ENCODE measurements at regions not wholly inside any gene's neighbourhood (a gene's known extent, or its start where the extent isn't known, plus 50 kb on each side); places are given as distances from the start of the nearest gene placed in this dataset.
"Not testable (repeated sequence)": the region's sequence is repeated elsewhere in the genome, so short reads cannot be mapped to it uniquely, and the experiment has no call there.

- no peak for DNase-seq (ENCODE audit: low read depth)
Observed at GRCh38 chr5:96483878-96484277, 50.8 kb upstream of the PCSK1 start.

DNA sequence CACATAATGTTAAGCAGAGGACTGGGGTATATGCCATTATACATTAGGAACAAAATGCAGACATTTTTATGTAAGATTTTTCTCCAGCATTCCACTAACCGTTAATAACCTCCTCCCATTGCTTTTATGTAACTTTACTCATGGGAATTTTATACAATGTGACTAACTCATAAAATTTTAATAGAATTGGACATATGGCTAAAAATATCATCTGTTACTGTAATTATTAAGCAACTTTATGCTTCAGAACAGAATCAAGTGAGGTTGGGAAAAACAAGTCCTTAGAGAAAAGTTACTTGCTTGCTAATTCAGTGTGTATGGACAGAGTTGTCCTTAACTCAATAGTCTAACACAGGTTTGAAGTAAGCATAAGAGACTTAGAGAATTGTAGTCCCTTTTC is 54.8 kb upstream of the PCSK1 start:
- no peak for DNase-seq (ENCODE audit: low read depth)

- DNase-seq (ENCODE audit: low read depth), result no peak
Observed at GRCh38 chr5:96489532-96489931, 56.5 kb upstream of the PCSK1 start.

DNA sequence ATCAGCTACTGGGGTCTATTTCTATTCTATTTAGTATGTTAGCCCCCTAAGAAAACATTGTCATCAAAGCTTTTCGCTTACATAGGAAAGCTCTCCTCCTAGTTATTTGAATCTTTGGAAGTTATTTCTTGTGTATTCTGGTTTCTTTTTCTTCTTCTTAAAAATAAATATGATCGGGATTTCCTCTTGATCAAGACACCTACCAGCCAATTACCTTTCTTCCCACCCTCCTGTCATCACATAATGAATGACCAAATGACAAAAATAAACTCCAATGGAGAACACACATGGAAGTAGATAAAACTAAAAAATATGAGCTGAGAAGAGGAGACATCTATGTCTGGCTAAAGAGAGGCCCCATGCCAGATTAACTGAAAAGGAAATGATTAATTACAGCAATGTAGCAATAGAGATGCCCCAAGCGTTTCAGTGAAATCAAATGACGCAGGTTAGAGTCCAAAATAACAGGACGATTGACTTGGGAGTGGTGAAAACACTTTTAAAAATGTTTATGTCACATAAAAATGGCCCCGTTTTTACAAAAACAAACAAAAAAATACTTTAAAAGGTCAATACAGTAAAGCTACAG is 59.5 kb upstream of the PCSK1 start:
- DNase-seq (ENCODE audit: low read depth), result no peak

DNA sequence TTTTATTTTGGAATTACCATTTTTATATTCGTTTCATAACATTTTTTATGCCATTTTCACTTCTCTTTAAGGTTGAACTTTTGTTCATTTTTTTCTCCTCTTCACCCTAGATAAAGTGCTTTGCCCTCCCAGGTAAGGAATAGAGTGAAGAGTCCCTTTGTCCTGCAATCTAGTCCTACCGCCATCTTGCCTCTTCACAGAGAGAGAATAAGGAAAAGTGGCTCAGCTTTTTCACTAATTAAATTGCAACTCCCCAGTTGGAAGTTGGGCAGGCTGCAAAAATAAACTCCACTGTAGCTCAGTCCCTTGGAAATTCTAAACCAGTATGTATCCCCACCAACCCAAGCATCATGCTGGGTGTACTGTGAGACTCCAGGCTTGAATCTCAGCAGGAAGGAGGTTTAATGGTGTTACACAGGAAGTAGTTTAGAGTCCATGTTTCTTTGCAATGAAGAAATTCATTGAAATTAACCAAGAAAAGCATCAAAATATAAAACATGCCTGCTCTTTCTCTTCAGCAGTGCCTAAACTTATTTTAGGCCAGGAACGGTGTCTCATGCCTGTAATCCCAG is 60.3 kb upstream of the PCSK1 start:
- no peak for DNase-seq (ENCODE audit: low read depth)

GRCh38 chr5:96495412-96495811 is 62.4 kb upstream of the PCSK1 start:
- not testable (repeated sequence) for DNase-seq (ENCODE audit: low read depth)

- not testable (repeated sequence) for DNase-seq (ENCODE audit: low read depth)
Observed at GRCh38 chr5:96497027-96497426, 64.0 kb upstream of the PCSK1 start.

GRCh38 chr5:96499753-96500345 is 66.8 kb upstream of the PCSK1 start:
- DNase-seq (ENCODE audit: low read depth), result no peak

- no peak for DNase-seq (ENCODE audit: low read depth)
Observed at GRCh38 chr5:96501991-96502646, 69.1 kb upstream of the PCSK1 start.

DNA sequence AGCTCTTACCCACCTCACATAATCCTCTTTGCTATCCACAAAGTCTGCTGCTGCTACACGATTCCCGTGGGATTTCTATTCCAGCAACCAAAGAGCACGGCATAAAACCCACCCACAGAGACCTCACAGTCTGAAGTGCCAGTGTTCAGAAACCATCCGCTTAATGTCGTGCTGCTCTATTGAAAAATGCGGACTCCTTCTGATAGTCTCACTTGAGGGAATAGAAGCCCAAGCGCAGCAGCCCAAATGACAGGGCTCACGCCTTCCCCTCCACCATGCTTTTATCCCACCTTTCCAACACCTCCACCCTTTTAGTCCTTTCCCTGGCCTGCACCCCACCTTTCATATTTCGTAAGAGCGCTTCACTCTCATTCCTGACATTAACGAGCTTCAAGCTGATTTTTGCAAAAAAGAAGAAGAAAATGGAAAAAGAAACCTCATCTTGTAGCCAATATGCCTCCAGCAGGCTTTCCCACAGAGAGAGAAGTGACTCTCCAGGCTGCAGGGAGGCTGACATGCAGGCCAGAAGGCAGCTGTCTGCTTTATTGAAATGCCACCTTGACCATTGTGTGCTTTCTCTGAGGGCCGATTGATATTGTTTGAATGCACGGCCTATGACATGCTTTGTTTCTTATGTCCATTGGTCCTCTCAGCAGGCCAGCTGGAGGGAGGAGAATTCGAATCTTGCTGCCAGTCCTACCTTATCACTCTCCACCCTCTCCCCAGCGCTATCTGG is 70.6 kb upstream of the PCSK1 start:
- DNase-seq (ENCODE audit: low read depth), result no peak

DNA sequence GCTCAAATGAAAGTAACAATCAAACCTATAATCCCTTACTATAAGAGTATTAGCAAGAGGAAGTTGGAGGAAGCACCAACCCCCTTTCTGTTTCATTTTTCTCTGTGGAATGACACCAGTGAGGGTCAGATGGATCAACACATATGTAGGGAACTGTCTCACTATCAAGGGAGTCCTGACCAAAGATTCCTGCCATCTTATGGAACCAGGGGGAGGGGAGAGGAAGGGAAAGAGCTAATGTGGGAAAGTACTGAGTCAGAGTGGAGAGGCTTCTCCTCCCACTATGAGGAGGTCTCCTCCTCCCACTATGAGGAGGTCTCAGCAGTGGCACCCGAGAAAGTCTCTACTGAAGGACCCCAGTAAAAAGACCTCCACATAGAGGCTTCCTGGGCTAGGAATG is 73.3 kb upstream of the PCSK1 start:
- DNase-seq (ENCODE audit: low read depth), result no peak

DNA sequence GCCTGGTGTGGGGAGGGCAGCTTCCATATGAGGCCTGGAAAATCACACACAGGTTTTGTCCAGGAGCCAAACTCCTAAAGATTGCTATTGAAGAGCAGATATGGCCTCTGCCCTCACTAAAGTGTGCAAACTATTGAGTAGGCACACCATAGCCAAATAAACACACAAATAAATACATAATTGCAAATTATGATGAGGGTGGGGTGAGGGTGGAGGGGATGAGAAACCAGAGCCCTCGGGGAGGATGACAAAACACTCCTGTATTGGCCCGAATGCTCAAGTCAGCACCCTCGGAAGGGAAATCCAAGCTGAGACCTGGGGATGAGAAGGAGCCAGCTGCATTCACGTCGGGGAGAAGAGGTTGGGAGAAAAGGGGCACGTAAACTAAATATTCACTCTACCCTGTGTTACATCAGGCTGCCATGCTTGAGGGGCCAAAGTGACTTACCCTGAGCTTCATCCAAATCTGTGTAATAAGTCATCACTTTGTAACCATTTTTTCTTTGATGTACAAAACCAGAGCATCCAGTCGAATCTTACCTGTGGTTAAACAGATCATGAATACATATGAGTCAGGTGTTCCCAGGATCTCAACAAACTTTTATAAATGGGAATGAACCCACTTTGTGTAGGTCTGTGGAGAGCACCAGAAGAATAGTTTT is 73.9 kb upstream of the PCSK1 start:
- no peak for DNase-seq (ENCODE audit: low read depth)

DNA sequence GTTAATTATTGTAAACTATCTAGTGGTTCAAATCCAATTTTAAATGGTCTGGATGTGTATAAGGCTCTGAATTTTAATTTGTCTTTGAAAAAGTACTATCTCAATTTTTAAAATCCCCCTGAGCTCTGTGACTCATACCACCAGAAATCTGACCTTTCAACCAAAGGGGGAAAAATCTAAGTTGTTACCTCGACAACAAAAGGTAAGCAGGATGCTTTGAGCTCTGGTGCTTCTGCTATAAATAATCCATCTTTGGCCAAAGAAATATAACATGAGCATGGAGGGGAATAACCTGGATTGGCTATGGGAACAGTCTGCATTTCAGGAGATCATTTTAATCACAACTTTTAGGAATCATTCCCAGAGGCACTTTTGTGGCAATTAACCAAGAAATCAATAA is 76.3 kb upstream of the PCSK1 start:
- DNase-seq (ENCODE audit: low read depth), result no peak

DNA sequence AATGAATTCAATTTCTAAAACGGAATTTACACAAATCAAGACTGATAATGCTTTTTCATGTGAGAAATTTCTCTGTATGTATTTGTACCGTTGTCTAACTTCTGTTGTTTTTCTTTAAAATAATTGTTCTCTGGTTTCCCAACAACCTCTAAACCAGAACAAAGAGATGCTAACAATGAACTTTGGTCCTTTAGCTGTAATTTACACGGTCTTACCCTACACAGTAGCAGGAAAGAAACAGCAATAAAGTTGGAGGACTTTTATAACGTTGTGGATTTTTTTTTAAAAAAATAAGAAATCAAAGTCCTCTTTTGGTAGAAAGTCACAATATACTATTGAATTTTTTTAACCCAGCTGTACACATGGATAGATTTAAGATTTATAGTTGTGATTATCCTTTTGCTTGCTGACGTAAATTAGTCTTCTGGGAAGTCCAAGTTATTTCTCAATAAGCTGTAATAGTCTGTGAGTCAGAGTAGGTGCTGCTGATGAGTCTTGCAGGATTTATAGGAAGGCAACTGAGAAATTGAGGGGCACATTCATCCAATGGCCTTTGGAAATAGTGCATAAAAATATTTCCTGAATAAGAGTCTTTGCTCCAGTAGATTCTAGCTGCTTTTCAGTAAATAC is 76.8 kb upstream of the PCSK1 start:
- DNase-seq (ENCODE audit: low read depth), result no peak

- no peak for DNase-seq (ENCODE audit: low read depth)
Observed at GRCh38 chr5:96516631-96517071, 83.6 kb upstream of the PCSK1 start.

GRCh38 chr5:96517295-96517694 is 84.2 kb upstream of the PCSK1 start:
- no peak for DNase-seq (ENCODE audit: low read depth)

DNA sequence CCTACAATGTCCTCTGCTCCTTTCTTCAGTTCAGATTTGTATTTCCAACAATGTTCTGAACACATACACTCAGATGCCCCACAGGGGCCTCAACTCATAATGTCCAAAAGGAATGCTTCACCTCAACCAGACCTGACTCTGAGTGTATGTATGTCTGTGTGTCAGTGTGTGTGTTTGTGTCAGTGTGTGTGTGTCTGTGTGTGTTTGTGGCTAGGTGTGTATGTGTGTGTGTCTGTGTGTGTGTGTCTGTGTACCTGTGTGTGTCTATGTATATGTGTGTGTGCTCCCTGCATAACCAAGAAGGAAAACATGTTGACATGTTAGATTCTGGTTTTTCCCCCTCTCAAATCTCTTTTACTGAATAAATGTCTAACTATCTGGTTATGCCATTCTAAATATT is 87.3 kb upstream of the PCSK1 start:
- no peak for DNase-seq (ENCODE audit: low read depth)

DNA sequence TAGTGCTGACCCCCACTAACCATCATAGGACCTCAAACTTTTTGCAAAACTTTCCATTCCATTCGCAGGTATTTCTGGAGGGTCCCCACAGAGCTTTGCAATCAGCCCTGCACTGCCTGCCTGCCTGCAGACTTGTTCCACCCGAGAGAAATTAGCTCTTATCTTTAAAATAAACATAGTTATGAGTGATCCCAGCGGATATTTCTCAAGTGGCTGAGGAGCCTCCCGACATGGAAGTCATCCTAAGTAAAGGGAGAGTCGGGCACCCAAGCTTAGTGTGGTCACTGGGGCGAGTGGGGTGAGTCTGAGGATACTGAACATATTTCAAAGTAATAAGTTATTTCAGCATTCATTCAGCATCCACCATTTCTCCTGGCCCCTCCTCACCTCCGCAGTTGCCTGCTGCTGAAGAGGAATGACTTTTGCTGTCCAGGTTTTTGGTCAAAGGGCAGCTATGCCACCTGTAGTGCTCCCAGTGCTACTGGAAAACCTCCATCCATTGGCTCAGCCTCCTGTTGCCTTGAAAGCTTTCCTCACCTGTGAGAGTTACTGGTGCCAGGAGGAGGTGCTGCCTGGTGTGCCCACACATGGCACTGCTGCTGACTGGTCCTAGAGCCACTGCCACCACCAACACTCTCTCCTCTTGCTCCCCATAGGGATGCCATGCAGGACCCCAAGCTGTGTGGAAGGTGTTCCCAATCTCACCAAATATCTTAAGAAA is 89.7 kb upstream of the PCSK1 start:
- DNase-seq (ENCODE audit: low read depth), result no peak

- no peak for DNase-seq (ENCODE audit: low read depth)
Observed at GRCh38 chr5:96527768-96528661, 95.0 kb upstream of the PCSK1 start.
